Immature natural killer cell (primary cell): ENCODE measurements at regions not wholly inside any gene's neighbourhood (a gene's known extent, or its start where the extent isn't known, plus 50 kb on each side); places are given as distances from the start of the nearest gene placed in this dataset.
"Not testable (repeated sequence)": the region's sequence is repeated elsewhere in the genome, so short reads cannot be mapped to it uniquely, and the experiment has no call there.

ENCODE experiments used
- DNase-seq, 3 donors: peaks; one replicate each; pipeline ENCODE4 v3.0.0; 2022; ENCODE audit warnings: mixed read lengths in 1 of 3
- H3K27ac Mint-ChIP-seq, 6 donors: one replicate each; pipeline ENCODE4 v1.8.0; 2020; ENCODE audit warnings: mixed read lengths in 6 of 6, mild to moderate bottlenecking in 5 of 6, inconsistent platforms in 4 of 6, moderate library complexity in 3 of 6
- H3K27me3 Mint-ChIP-seq, 3 donors: one replicate each; pipeline ENCODE4 v1.8.0; 2020 to 2021; ENCODE audit warnings: low read depth in 3 of 3, mild to moderate bottlenecking in 3 of 3, mixed read lengths in 3 of 3, moderate library complexity in 3 of 3, inconsistent platforms in 1 of 3
- H3K36me3 Mint-ChIP-seq, 3 donors: one replicate each; pipeline ENCODE4 v1.8.0; 2020; ENCODE audit warnings: mixed read lengths in 3 of 3, inconsistent platforms in 2 of 3, mild to moderate bottlenecking in 2 of 3
- H3K4me1 Mint-ChIP-seq, 2 donors: one replicate each; pipeline ENCODE4 v1.8.0; 2020; ENCODE audit warnings: inconsistent platforms in 2 of 2, mild to moderate bottlenecking in 2 of 2, mixed read lengths in 2 of 2, moderate library complexity in 1 of 2
- H3K4me3 Mint-ChIP-seq, 5 donors: one replicate each; pipeline ENCODE4 v1.8.0; 2020; ENCODE audit warnings: mild to moderate bottlenecking in 5 of 5, mixed read lengths in 5 of 5, inconsistent platforms in 3 of 5, moderate library complexity in 3 of 5
- H3K9me3 Mint-ChIP-seq, 6 donors: one replicate each; pipeline ENCODE4 v1.8.0; 2020; ENCODE audit warnings: mild to moderate bottlenecking in 6 of 6, mixed read lengths in 6 of 6, inconsistent platforms in 4 of 6, moderate library complexity in 3 of 6

DNA sequence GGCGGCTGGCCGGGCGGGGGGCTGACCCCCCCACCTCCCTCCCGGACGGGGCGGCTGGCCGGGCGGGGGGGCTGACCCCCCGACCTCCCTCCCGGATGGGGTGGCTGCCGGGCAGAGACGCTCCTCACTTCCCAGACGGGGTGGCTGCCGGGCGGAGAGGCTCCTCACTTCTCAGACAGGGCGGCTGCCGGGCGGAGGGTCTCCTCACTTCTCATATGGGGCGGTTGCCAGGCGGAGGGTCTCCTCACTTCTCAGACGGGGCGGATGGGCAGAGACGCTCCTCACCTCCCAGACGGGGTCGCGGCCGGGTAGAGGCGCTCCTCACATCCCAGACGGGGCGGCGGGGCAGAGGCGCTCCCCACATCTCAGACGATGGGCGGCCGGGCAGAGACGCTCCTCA is 1025.2 kb upstream of the SEMA6A start:
- DNase-seq, H3K36me3 Mint-ChIP-seq, H3K27me3 Mint-ChIP-seq, H3K4me1 Mint-ChIP-seq, H3K27ac Mint-ChIP-seq, H3K4me3 Mint-ChIP-seq: not testable (repeated sequence)
- H3K9me3 Mint-ChIP-seq = peaks cover 7 to 30% (median 11%) of the 10 kb centered on the region in 6 donors

DNA sequence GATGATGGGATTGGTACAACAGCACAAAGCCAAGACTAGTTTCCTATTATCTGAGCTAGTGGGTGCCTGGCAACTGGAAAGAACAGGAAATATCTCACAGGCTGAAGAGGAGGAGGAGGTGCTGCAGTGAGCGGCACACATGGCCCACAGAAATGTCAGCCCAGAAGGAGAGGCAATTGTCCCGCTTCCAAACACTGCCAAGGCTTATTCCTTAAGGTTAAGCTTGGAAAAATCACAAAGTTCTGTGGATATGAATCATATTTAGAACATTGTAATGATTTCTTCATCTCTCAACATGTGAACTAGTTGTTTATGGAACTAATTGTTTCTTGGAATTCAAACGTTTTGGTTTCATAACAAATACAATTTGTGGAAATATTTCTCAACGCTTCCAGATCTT is 1019.5 kb upstream of the SEMA6A start:
- Mint-ChIP-seq H3K4me1 (no peaks in the 10 kb centered on the region), H3K27ac (no peak overlapping the region), H3K4me3 (no peak overlapping the region), H3K36me3 (no peaks in the 10 kb centered on the region), H3K9me3 (peaks cover 5 to 42% (median 14%) of the 10 kb centered on the region in 6 donors), H3K27me3 (peaks cover 0 to 2% (median 0%) of the 10 kb centered on the region in 3 donors)
- no peak for DNase-seq

DNA sequence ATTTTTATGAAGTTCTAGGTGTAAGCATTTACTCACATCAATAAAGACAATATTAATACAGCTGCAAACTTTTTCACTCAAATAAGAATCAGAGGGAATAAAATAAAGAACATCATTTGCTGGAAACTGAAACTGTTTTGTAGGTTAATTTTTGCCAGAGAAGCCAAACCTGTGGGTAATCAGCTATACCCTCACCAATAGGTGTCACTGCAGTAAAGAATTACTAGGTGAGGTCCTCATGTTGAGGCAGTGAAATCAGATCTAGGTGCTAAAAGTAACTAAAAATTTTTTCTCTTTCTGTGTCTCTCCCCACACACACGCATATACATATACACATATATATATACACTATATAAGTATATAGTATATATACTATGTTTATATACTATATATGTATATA is 1016.3 kb upstream of the SEMA6A start:
- Mint-ChIP-seq H3K27me3 (peaks cover 0 to 3% (median 0%) of the 10 kb centered on the region in 3 donors), H3K9me3 (peaks cover 0 to 30% (median 7%) of the 10 kb centered on the region in 6 donors), H3K36me3 (no peaks in the 10 kb centered on the region), H3K4me1 (no peaks in the 10 kb centered on the region), H3K4me3 (no peak overlapping the region), H3K27ac (no peak overlapping the region)
- DNase-seq = no peak

GRCh38 chr5:117588611-117589010 is 1014.0 kb upstream of the SEMA6A start:
- Mint-ChIP-seq H3K4me3 (no peak overlapping the region), H3K27ac (no peak overlapping the region), H3K36me3 (no peaks in the 10 kb centered on the region), H3K4me1 (no peaks in the 10 kb centered on the region), H3K9me3 (peaks cover 0 to 27% (median 6%) of the 10 kb centered on the region in 6 donors), H3K27me3 (peaks cover 0 to 3% (median 0%) of the 10 kb centered on the region in 3 donors)
- DNase-seq = no peak

- H3K27ac Mint-ChIP-seq = no peak overlapping the region
- no peak overlapping the region for H3K4me3 Mint-ChIP-seq
- peaks cover 0 to 3% (median 0%) of the 10 kb centered on the region in 3 donors for H3K27me3 Mint-ChIP-seq
- peaks cover 0 to 27% (median 4%) of the 10 kb centered on the region in 6 donors for H3K9me3 Mint-ChIP-seq
- H3K36me3 Mint-ChIP-seq = no peaks in the 10 kb centered on the region
- no peak for DNase-seq
- H3K4me1 Mint-ChIP-seq = no peaks in the 10 kb centered on the region
These were observed 1012.5 kb upstream of the SEMA6A start for GRCh38 chr5:117587111-117587510.

GRCh38 chr5:117568622-117569021 is 994.0 kb upstream of the SEMA6A start:
- peaks cover 0 to 2% (median 0%) of the 10 kb centered on the region in 3 donors for H3K27me3 Mint-ChIP-seq
- DNase-seq = no peak
- no peaks in the 10 kb centered on the region for H3K36me3 Mint-ChIP-seq
- H3K9me3 Mint-ChIP-seq = peaks cover 6 to 36% (median 10%) of the 10 kb centered on the region in 6 donors
- H3K27ac Mint-ChIP-seq = no peak overlapping the region
- no peaks in the 10 kb centered on the region for H3K4me1 Mint-ChIP-seq
- no peak overlapping the region for H3K4me3 Mint-ChIP-seq

DNA sequence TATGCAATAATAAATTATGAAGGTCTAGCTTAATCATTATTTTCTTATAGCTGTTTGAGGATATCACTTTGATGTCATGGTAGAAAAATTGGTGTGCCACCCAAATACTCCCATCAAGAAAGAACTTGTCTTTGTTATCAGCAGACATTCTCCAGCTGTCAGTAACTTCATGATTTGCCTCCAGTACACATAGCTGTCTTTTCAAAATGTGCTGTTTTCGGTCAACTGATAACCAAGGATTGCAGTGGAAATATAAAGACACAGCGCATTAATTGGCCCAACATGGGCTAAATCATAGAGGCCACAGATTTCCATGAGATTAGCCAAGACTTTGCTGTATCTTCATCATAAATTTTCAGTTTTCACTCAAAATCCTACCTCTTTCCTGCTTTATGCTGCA is 993.5 kb upstream of the SEMA6A start:
- Mint-ChIP-seq H3K27me3 (peaks cover 0 to 2% (median 0%) of the 10 kb centered on the region in 3 donors), H3K9me3 (peaks cover 6 to 36% (median 10%) of the 10 kb centered on the region in 6 donors), H3K4me1 (no peaks in the 10 kb centered on the region), H3K27ac (no peak overlapping the region), H3K36me3 (no peaks in the 10 kb centered on the region), H3K4me3 (no peak overlapping the region)
- DNase-seq = no peak

- H3K27me3 Mint-ChIP-seq = no peaks in the 10 kb centered on the region
- no peaks in the 10 kb centered on the region for H3K36me3 Mint-ChIP-seq
- no peak overlapping the region for H3K4me3 Mint-ChIP-seq
- H3K4me1 Mint-ChIP-seq = no peaks in the 10 kb centered on the region
- H3K27ac Mint-ChIP-seq = no peak overlapping the region
- H3K9me3 Mint-ChIP-seq = peaks cover 0 to 22% (median 11%) of the 10 kb centered on the region in 6 donors
- DNase-seq = no peak
These were observed 988.0 kb upstream of the SEMA6A start for GRCh38 chr5:117562647-117563046.

DNA sequence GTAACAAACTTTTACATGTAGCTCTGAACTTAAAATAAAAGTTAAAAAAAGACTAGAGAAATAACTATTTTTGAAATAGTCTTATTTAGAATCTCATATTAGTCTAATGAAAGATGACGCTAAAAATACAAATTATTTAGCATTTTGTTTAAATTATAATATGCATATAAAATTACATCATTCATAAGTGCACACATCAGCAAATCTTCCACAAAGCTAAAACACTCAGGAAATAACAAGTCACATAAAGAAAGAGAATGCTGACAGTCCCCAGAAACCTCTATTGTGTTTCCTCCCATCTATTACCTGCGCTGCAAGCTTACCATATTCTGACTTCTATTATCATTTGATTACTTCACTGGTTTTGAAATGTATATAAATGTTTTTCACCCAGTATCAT is 986.9 kb upstream of the SEMA6A start:
- DNase-seq = no peak
- Mint-ChIP-seq H3K4me3 (no peak overlapping the region), H3K4me1 (no peaks in the 10 kb centered on the region), H3K27me3 (no peaks in the 10 kb centered on the region), H3K27ac (no peak overlapping the region), H3K36me3 (no peaks in the 10 kb centered on the region), H3K9me3 (peaks cover 0 to 25% (median 11%) of the 10 kb centered on the region in 6 donors)

DNA sequence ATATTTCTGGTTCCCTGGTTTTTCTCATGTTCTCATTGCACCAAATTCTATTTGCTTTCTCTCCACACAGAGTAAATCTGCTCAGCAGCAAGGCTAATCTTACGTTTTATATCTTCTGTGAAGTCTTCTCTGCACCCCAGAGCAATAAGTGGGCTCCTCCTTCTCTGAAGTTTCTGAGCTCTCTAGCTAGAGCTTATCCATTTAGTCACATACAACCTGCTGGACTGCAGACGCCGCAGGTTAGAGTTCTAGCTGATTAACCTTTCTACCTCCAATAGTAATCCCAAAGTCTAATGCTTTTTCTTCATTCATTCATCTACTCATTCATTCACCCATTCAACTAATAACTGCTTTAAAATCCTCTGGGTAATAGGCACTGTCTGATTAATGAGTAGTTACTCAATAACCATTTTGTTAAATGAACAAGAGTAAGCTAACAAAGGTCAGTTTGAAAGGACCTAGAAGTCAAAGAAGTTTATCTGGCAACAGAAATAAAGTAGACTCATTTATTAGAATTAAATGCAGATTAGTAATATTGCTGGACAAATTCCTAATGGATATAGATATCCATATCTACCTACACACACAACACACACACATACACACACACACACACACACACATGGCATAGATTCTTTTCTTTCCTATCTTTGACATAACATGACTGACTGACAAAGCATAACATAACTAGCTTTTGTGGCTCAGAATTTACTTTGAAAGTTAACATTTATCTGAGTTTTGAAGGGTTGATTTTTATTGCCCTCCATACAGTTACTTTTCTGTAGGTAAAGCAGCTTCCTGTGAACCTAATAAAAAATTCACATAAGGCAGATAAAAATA is 984.6 kb upstream of the SEMA6A start:
- Mint-ChIP-seq H3K9me3 (peaks cover 5 to 25% (median 10%) of the 10 kb centered on the region in 6 donors), H3K36me3 (no peaks in the 10 kb centered on the region), H3K27me3 (no peaks in the 10 kb centered on the region), H3K4me3 (no peak overlapping the region), H3K27ac (no peak overlapping the region), H3K4me1 (no peaks in the 10 kb centered on the region)
- no peak for DNase-seq

DNA sequence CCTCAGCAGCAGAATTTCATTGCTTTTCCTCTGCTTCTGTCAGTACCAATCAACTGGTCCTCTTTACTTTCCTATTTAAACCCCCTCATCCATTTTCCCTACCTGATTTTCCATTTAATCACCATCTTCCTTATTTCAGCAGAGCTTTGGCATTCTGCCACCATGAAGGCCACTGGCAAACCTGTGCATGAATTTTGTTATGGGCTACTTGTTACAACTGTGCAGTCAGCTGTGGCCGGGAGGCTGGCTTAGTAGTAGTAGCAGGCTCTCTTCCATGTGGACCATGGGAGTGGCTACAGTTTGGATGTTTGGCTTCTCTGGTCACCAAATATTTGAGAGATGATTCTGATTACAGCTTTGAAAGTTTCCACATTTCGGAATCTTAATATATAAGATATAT is 976.6 kb upstream of the SEMA6A start:
- no peaks in the 10 kb centered on the region for H3K27me3 Mint-ChIP-seq
- H3K36me3 Mint-ChIP-seq = no peaks in the 10 kb centered on the region
- no peaks in the 10 kb centered on the region for H3K4me1 Mint-ChIP-seq
- H3K9me3 Mint-ChIP-seq = peaks cover 4 to 32% (median 9%) of the 10 kb centered on the region in 6 donors
- H3K4me3 Mint-ChIP-seq = no peak overlapping the region
- no peak overlapping the region for H3K27ac Mint-ChIP-seq
- no peak for DNase-seq

GRCh38 chr5:117547192-117547591 is 972.6 kb upstream of the SEMA6A start:
- Mint-ChIP-seq H3K27me3 (no peaks in the 10 kb centered on the region), H3K36me3 (no peaks in the 10 kb centered on the region), H3K27ac (no peak overlapping the region), H3K4me1 (no peaks in the 10 kb centered on the region), H3K9me3 (peaks cover 5 to 26% (median 8%) of the 10 kb centered on the region in 6 donors), H3K4me3 (no peak overlapping the region)
- no peak for DNase-seq

GRCh38 chr5:117539692-117540091 is 965.1 kb upstream of the SEMA6A start:
- H3K9me3 Mint-ChIP-seq = peaks cover 11 to 42% (median 21%) of the 10 kb centered on the region in 6 donors
- no peak overlapping the region for H3K27ac Mint-ChIP-seq
- no peaks in the 10 kb centered on the region for H3K36me3 Mint-ChIP-seq
- no peak for DNase-seq
- H3K27me3 Mint-ChIP-seq = peaks cover 0 to 4% (median 4%) of the 10 kb centered on the region in 3 donors
- H3K4me3 Mint-ChIP-seq = no peak overlapping the region
- no peaks in the 10 kb centered on the region for H3K4me1 Mint-ChIP-seq

DNA sequence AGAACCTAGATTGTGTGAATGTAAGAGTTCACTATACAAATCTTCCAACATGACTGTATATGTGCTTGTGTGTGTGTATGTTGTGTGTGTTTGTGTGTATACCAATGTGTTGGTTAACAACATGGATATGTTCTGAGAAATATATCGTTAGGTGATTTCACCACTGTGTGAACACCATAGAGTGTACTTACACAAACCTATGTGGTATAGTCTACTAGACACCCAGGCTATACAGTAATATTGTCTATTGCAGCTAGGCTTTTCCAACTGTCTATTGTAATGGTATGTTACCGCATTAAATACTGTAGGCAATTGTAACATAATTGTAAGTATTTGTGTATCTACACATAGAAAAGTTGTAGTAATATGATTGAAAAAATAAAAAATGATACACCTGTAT is 959.2 kb upstream of the SEMA6A start:
- Mint-ChIP-seq H3K9me3 (peaks cover 10 to 33% (median 18%) of the 10 kb centered on the region in 6 donors), H3K4me1 (no peaks in the 10 kb centered on the region), H3K27me3 (peaks cover 0 to 6% (median 4%) of the 10 kb centered on the region in 3 donors), H3K27ac (no peak overlapping the region), H3K36me3 (no peaks in the 10 kb centered on the region), H3K4me3 (no peak overlapping the region)
- no peak for DNase-seq
